HCT116 (cell line): ENCODE measurements at regions not wholly inside any gene's neighbourhood (a gene's known extent, or its start where the extent isn't known, plus 50 kb on each side); places are given as distances from the start of the nearest gene placed in this dataset.

Source experiments
- ATAC-seq: fragments of 200-7000 bp; cut with Tn5 transposase; 2 replicates; pipeline ENCODE4 v1.9.1; 2020; ENCODE audit warnings: mild to moderate bottlenecking, moderate library complexity
- BruUV-seq: library from RNA; stranded (reverse); fragments of 400-500 nt; replicated peaks from 2 replicates; lab custom pipeline; 2021; lab: Mats Ljungman, UMichigan
- CTCF ChIA-PET: fragments of 300-600 bp; sonication (Branson Sonifier 250); formaldehyde crosslinking; loops from one replicate; lab custom pipeline; 2021; ENCODE audit warnings: antibody characterized with exemption; lab: Charles Lee
- POLR2A ChIA-PET: fragments of 300-600, 350-600 bp; sonication (Branson Sonifier 250); formaldehyde crosslinking; loops from one replicate; lab custom pipeline; 2021; ENCODE audit warnings: antibody characterized with exemption; lab: Charles Lee
- RAD21 ChIA-PET, 2 experiments: fragments of 300-600 bp; sonication (Branson Sonifier 250); formaldehyde crosslinking; loops; one replicate each; lab custom pipeline; 2023; ENCODE audit warnings: low total read pairs in 2 of 2; ENCODE audit not compliant: uncharacterized antibody in 2 of 2, unreplicated experiment in 2 of 2, low non-redundant PET in 1 of 2; lab: Charles Lee
- DNase-seq: peaks from one replicate; pipeline ENCODE4 v3.0.0-alpha.2; 2010; ENCODE audit warnings: low read depth, low spot score
- H2AFZ ChIP-seq: fragments of 200-600 bp; shearing (Covaris generic), sonication (generic); 2 replicates; pipeline ENCODE4 v1.6.1; 2017; ENCODE audit warnings: low read depth, mixed run types, mixed read lengths, antibody characterized with exemption, low read length; ENCODE audit not compliant: poor library complexity, severe bottlenecking
- H3K27ac ChIP-seq: 2 replicates; pipeline ENCODE4 v1.5.1; 2012; ENCODE audit warnings: low read depth, low read length
- H3K27me3 ChIP-seq: fragments of 200-600 bp; sonication (generic); 2 replicates; pipeline ENCODE4 v1.6.1; 2016; ENCODE audit warnings: mixed run types, low read length, mixed read lengths; ENCODE audit not compliant: insufficient read depth
- H3K36me3 ChIP-seq, 2 experiments: fragments of 200-500 bp in 1 of 2; fragments of 200-600 bp in 1 of 2; sonication (Bioruptor generic) in 1 of 2; sonication (generic) in 1 of 2; 2 replicates each; pipeline versions ENCODE4 v1.5.1 to v1.6.1; 2014 to 2016; ENCODE audit warnings: low read length in 2 of 2, inconsistent platforms in 1 of 2, mixed read lengths in 1 of 2, mixed run types in 1 of 2; ENCODE audit not compliant: insufficient read depth in 2 of 2, control insufficient read depth in 1 of 2
- H3K4me1 ChIP-seq, 2 experiments: fragments of 200-600 bp in 1 of 2; sonication (generic) in 1 of 2; 2 replicates each; pipeline versions ENCODE4 v1.5.1 to v1.6.1; 2012 to 2017; ENCODE audit warnings: low read length in 2 of 2, inconsistent platforms in 1 of 2, mild to moderate bottlenecking in 1 of 2, mixed read lengths in 1 of 2, mixed run types in 1 of 2, moderate library complexity in 1 of 2; ENCODE audit not compliant: insufficient read depth in 2 of 2, control insufficient read depth in 1 of 2
- H3K4me2 ChIP-seq: fragments of 200-600 bp; sonication (generic); 2 replicates; pipeline ENCODE4 v1.6.1; 2017; ENCODE audit warnings: mixed run types, low read length, mixed read lengths
- H3K4me3 ChIP-seq, 2 experiments: fragments of 200-600 bp in 1 of 2; sonication (generic) in 1 of 2; replicated peaks in 1 of 2; 2 replicates each; pipeline ENCODE4 v1.5.1; 2011 to 2016; ENCODE audit warnings: low read length in 2 of 2, control low read depth in 1 of 2, low read depth in 1 of 2, mild to moderate bottlenecking in 1 of 2, mixed read lengths in 1 of 2, mixed run types in 1 of 2
- H3K79me2 ChIP-seq: fragments of 200-600 bp; sonication (generic); 2 replicates; pipeline ENCODE4 v1.6.1; 2017; ENCODE audit warnings: mild to moderate bottlenecking, mixed run types, low read length, moderate library complexity, mixed read lengths; ENCODE audit not compliant: insufficient read depth
- H3K9ac ChIP-seq: fragments of 200-600 bp; sonication (generic); 2 replicates; pipeline ENCODE4 v1.6.1; 2016; ENCODE audit warnings: low read length, mixed read lengths
- H3K9me2 ChIP-seq: fragments of 200-600 bp; sonication (generic), shearing (Covaris generic); 2 replicates; pipeline ENCODE4 v1.6.1; 2017; ENCODE audit warnings: mixed run types, mild to moderate bottlenecking, moderate library complexity; ENCODE audit not compliant: insufficient read depth
- H3K9me3 ChIP-seq, 2 experiments: fragments of 200-500 bp in 1 of 2; fragments of 200-600 bp in 1 of 2; sonication (Bioruptor generic) in 1 of 2; sonication (generic) in 1 of 2; 2 replicates each; pipeline ENCODE4 v1.6.1; 2014 to 2017; ENCODE audit warnings: low read length in 2 of 2, mixed read lengths in 2 of 2, inconsistent platforms in 1 of 2, low read depth in 1 of 2, mild to moderate bottlenecking in 1 of 2, mixed run types in 1 of 2, moderate library complexity in 1 of 2; ENCODE audit not compliant: control insufficient read depth in 1 of 2, insufficient read depth in 1 of 2
- H4K20me1 ChIP-seq: fragments of 200-600 bp; sonication (generic), shearing (Covaris generic); 2 replicates; pipeline ENCODE4 v1.6.1; 2017; ENCODE audit warnings: mixed run types, mild to moderate bottlenecking, moderate library complexity; ENCODE audit not compliant: insufficient read depth
- ELF1 ChIP-seq: IDR thresholded peaks from 2 replicates; pipeline ENCODE4 v1.6.1; 2012; ENCODE audit warnings: low read depth, borderline replicate concordance
- EZH2phosphoT487 ChIP-seq: fragments of 200-600 bp; IDR thresholded peaks from 2 replicates; pipeline ENCODE4 v1.6.1; 2018; ENCODE audit warnings: antibody characterized with exemption, borderline replicate concordance
- ZFX ChIP-seq: fragments of 450-650 bp; IDR thresholded peaks from 2 replicates; pipeline ENCODE4 v1.6.1; 2017
- intact Hi-C: fragments of 100-400 bp; cut with micrococcal nuclease; formaldehyde crosslinking; loops from 2 replicates; pipeline ENCODE4 v1.10.0; 2022
- TF ChIP-seq, protein P1 (sequence below), 3 experiments: fragments of 200-600 bp in 1 of 3; sonication (generic) in 1 of 3; IDR thresholded peaks in 2 of 3; conservative IDR thresholded peaks in 1 of 3; 2 replicates each; pipeline ENCODE4 v1.5.1; 2012 to 2017; ENCODE audit warnings: low read depth in 2 of 3, low read length in 2 of 3, antibody characterized with exemption in 1 of 3, borderline replicate concordance in 1 of 3, control low read depth in 1 of 3, mild to moderate bottlenecking in 1 of 3, mixed read lengths in 1 of 3, mixed run types in 1 of 3, moderate library complexity in 1 of 3; ENCODE audit not compliant: insufficient read depth in 1 of 3
- TF ChIP-seq, protein P2 (sequence below): IDR thresholded peaks from 2 replicates; pipeline ENCODE4 v1.6.1; 2012; ENCODE audit warnings: low read depth

DNA sequence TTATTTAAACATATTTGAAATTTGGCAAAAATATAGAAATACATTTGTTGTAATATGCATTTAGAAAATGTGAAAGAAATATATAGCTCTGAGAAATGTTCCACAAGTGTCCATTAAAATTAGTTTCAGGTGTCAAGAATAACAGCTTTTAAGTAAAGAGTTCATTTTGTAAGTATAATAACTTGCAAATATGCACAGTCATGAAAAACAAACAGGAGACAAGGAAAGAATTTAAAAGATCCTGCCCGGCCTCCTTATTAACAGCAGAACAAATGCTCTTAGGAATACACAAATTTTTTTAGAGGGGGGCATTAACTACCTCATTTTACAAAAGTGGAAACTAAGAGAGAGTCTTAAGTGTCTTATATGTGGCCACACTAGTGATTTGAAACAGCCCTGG lies 77.7 kb upstream of the DBX2 start:
- no peaks in the 10 kb centered on the region for H3K4me1 ChIP-seq
- intact Hi-C loops = no loop called here
- no peak overlapping the region for H2AFZ ChIP-seq
- no TSS peak for BruUV-seq
- H3K4me3 ChIP-seq = no peak overlapping the region
- DNase-seq (no peak), ATAC-seq (no peak)
- H3K36me3 ChIP-seq = no peaks in the 10 kb centered on the region
- no peaks in the 10 kb centered on the region for H4K20me1 ChIP-seq
- no peak overlapping the region for H3K27ac ChIP-seq
- no peaks in the 10 kb centered on the region for H3K9me2 ChIP-seq
- no peaks in the 10 kb centered on the region for H3K79me2 ChIP-seq
- ChIA-PET CTCF (no interaction called here), POLR2A (no interaction called here), RAD21 (no interaction called here)
- H3K4me2 ChIP-seq = no peak overlapping the region
- no peaks in the 10 kb centered on the region for H3K9me3 ChIP-seq
- TF ChIP-seq, protein P1, sequence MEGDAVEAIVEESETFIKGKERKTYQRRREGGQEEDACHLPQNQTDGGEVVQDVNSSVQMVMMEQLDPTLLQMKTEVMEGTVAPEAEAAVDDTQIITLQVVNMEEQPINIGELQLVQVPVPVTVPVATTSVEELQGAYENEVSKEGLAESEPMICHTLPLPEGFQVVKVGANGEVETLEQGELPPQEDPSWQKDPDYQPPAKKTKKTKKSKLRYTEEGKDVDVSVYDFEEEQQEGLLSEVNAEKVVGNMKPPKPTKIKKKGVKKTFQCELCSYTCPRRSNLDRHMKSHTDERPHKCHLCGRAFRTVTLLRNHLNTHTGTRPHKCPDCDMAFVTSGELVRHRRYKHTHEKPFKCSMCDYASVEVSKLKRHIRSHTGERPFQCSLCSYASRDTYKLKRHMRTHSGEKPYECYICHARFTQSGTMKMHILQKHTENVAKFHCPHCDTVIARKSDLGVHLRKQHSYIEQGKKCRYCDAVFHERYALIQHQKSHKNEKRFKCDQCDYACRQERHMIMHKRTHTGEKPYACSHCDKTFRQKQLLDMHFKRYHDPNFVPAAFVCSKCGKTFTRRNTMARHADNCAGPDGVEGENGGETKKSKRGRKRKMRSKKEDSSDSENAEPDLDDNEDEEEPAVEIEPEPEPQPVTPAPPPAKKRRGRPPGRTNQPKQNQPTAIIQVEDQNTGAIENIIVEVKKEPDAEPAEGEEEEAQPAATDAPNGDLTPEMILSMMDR (IDR thresholded peaks at IDR 0.05 in 2 of 3, conservative IDR thresholded peaks at IDR 0.05 in 1 of 3; ENCODE audit: borderline replicate concordance in 1 of 3, insufficient read depth in 1 of 3, low read depth in 2 of 3, low read length in 2 of 3) = no peak
- no peak for TF ChIP-seq EZH2phosphoT487
- TF ChIP-seq, protein P2, sequence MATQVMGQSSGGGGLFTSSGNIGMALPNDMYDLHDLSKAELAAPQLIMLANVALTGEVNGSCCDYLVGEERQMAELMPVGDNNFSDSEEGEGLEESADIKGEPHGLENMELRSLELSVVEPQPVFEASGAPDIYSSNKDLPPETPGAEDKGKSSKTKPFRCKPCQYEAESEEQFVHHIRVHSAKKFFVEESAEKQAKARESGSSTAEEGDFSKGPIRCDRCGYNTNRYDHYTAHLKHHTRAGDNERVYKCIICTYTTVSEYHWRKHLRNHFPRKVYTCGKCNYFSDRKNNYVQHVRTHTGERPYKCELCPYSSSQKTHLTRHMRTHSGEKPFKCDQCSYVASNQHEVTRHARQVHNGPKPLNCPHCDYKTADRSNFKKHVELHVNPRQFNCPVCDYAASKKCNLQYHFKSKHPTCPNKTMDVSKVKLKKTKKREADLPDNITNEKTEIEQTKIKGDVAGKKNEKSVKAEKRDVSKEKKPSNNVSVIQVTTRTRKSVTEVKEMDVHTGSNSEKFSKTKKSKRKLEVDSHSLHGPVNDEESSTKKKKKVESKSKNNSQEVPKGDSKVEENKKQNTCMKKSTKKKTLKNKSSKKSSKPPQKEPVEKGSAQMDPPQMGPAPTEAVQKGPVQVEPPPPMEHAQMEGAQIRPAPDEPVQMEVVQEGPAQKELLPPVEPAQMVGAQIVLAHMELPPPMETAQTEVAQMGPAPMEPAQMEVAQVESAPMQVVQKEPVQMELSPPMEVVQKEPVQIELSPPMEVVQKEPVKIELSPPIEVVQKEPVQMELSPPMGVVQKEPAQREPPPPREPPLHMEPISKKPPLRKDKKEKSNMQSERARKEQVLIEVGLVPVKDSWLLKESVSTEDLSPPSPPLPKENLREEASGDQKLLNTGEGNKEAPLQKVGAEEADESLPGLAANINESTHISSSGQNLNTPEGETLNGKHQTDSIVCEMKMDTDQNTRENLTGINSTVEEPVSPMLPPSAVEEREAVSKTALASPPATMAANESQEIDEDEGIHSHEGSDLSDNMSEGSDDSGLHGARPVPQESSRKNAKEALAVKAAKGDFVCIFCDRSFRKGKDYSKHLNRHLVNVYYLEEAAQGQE = no peak
- TF ChIP-seq ZFX = no peak
- TF ChIP-seq ELF1 = no peak
- H3K9ac ChIP-seq = no peak overlapping the region
- no peaks in the 10 kb centered on the region for H3K27me3 ChIP-seq
